HUES6 (cell line): ENCODE measurements at regions not wholly inside any gene's neighbourhood (a gene's known extent, or its start where the extent isn't known, plus 50 kb on each side); places are given as distances from the start of the nearest gene placed in this dataset.
"Not testable (repeated sequence)": the region's sequence is repeated elsewhere in the genome, so short reads cannot be mapped to it uniquely, and the experiment has no call there.

Experiments
- H3K27ac ChIP-seq: 2 replicates; pipeline ENCODE4 v1.7.0; 2013; ENCODE audit warnings: low read depth, mild to moderate bottlenecking, low read length, inconsistent platforms
- H3K27me3 ChIP-seq: 2 replicates; pipeline ENCODE4 v1.6.1; 2013; ENCODE audit warnings: low read length; ENCODE audit not compliant: control insufficient read depth, insufficient read depth
- H3K36me3 ChIP-seq: 2 replicates; pipeline ENCODE4 v1.6.1; 2013; ENCODE audit warnings: low read length; ENCODE audit not compliant: control insufficient read depth, insufficient read depth
- H3K4me1 ChIP-seq: 2 replicates; pipeline ENCODE4 v1.6.1; 2013; ENCODE audit warnings: low read length; ENCODE audit not compliant: control insufficient read depth, insufficient read depth
- H3K4me3 ChIP-seq: 2 replicates; pipeline ENCODE4 v1.5.1; 2013; ENCODE audit warnings: low read depth, low read length
- H3K9ac ChIP-seq: one replicate; pipeline ENCODE4 v1.6.1; 2013; ENCODE audit warnings: mild to moderate bottlenecking, low read length
- H3K9me3 ChIP-seq: 2 replicates; pipeline ENCODE4 v1.6.1; 2013; ENCODE audit warnings: low read depth, low read length; ENCODE audit not compliant: control insufficient read depth, insufficient read depth

- Histone ChIP-seq H3K4me1 (no peaks in the 10 kb centered on the region), H3K4me3 (no peak overlapping the region), H3K9me3 (no peaks in the 10 kb centered on the region), H3K36me3 (no peaks in the 10 kb centered on the region), H3K27me3 (no peaks in the 10 kb centered on the region), H3K9ac (no peak overlapping the region), H3K27ac (no peak overlapping the region)
Measured at GRCh38 chr2:56053679-56054078, 130.1 kb upstream of the EFEMP1 start.

DNA sequence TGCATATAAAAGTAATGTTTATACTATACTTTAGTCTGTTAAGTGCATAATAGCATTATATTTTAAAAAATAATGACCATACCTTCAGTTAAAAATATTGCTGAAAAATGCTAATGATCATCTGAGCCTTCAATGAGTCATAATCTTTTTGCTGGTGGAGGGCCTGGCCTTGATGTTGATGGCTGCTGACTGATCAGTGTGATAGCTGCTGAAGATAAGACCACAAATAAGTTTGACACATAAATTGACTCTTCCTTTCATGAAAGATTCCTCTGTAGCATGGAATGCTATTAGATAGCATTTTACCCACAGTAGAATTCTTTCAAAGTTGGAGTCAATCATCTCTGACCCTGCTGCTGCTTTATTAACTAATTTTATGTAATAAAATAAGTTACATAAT is 128.4 kb upstream of the CCDC85A start:
- no peaks in the 10 kb centered on the region for H3K36me3 ChIP-seq
- no peak overlapping the region for H3K9ac ChIP-seq
- no peak overlapping the region for H3K27ac ChIP-seq
- H3K4me1 ChIP-seq = no peaks in the 10 kb centered on the region
- no peaks in the 10 kb centered on the region for H3K27me3 ChIP-seq
- H3K4me3 ChIP-seq = no peak overlapping the region
- H3K9me3 ChIP-seq = no peaks in the 10 kb centered on the region

DNA sequence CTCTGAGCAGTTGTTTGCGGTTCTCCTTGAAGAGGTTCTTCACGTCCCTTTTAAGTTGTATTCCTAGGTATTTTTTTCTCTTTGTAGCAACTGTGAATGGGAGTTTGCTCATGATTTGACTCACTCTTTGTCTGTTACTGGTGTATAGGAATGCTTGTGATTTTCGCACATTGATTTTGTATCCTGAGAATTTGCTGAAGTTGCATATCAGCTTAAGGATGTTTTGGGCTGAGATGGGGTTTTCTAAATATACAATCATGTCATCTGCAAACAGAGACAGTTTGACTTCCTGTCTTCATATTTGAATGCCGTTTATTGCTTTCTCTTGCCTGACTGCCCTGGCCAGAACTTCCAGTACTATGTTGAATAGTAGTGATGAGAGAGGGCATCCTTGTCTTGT is 122.5 kb upstream of the CCDC85A start:
- not testable (repeated sequence) for H3K4me3 ChIP-seq, H3K27me3 ChIP-seq, H3K9me3 ChIP-seq, H3K9ac ChIP-seq, H3K36me3 ChIP-seq, H3K27ac ChIP-seq, H3K4me1 ChIP-seq

- no peak overlapping the region for H3K4me3 ChIP-seq
- H3K27me3 ChIP-seq = no peaks in the 10 kb centered on the region
- H3K9ac ChIP-seq = no peak overlapping the region
- no peaks in the 10 kb centered on the region for H3K36me3 ChIP-seq
- H3K27ac ChIP-seq = no peak overlapping the region
- H3K9me3 ChIP-seq = peaks cover 6% of the 10 kb centered on the region
- H3K4me1 ChIP-seq = no peaks in the 10 kb centered on the region
Measured at GRCh38 chr2:56068746-56069145, 115.0 kb upstream of the CCDC85A start.

DNA sequence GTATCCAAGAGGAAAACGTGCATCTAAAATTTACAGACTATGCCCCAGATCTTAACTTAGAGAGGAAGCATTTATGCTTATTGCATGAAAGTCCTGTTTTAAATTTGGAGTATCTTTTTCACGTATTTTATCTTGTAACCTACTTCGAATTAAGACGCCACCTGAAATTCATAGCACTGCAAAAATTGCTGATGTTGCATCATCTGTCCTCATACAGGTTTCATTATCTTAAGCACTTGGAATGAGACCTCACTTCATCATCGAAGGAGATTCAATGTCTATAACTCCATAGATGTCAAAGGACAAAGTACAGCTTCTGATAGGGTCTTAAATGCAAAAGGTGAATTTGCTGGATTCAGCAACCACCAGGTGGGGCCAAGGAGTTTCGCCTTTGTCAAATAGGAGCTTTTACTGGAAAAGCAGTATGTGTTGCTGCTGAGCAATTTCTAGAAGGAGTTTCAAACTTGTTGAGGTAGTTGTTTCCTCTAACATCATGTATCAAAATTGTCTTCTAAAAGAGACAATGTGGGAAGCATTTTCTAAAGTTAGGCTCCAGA is 106.4 kb upstream of the CCDC85A start:
- H3K27me3 ChIP-seq = peaks cover 7% of the 10 kb centered on the region; the same call in 1 of the 2 replicates
- H3K9ac ChIP-seq = no peak overlapping the region
- H3K4me3 ChIP-seq = no peak overlapping the region
- H3K4me1 ChIP-seq = no peaks in the 10 kb centered on the region
- no peak overlapping the region for H3K27ac ChIP-seq
- H3K9me3 ChIP-seq = no peaks in the 10 kb centered on the region
- H3K36me3 ChIP-seq = no peaks in the 10 kb centered on the region

DNA sequence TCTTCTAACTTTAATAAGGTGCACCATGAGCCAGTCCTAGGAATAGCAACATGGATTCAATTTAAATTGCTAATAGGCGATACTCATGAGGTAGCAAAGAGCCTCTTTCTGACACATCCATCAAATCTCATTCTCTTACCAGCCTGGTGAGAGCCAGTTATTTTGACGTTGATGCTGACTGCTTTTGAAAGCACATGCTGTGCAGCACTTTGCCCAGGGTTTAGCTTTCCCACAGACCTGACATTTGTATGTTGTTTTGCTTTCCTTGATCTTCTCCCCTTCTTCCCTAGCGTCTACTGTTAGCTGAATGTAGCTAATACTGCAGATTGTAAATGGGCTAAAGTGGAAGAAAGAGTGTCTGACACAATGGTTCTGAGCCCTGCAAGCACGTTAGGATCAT is 101.1 kb upstream of the CCDC85A start:
- no peaks in the 10 kb centered on the region for H3K9me3 ChIP-seq

GRCh38 chr2:56084111-56084901 is 99.5 kb upstream of the CCDC85A start:
- no peak overlapping the region for H3K9ac ChIP-seq
- no peaks in the 10 kb centered on the region for H3K36me3 ChIP-seq
- no peak overlapping the region for H3K4me3 ChIP-seq
- no peak overlapping the region for H3K27ac ChIP-seq
- no peaks in the 10 kb centered on the region for H3K9me3 ChIP-seq
- no peaks in the 10 kb centered on the region for H3K4me1 ChIP-seq
- no peaks in the 10 kb centered on the region for H3K27me3 ChIP-seq

More for the DNA sequence above, 101.1 kb upstream of the CCDC85A start:
- no peaks in the 10 kb centered on the region for H3K27me3 ChIP-seq
- H3K27ac ChIP-seq = no peak overlapping the region
- H3K36me3 ChIP-seq = no peaks in the 10 kb centered on the region
- H3K4me3 ChIP-seq = no peak overlapping the region
- H3K4me1 ChIP-seq = no peaks in the 10 kb centered on the region
- H3K9ac ChIP-seq = no peak overlapping the region

GRCh38 chr2:56086336-56086735 is 97.5 kb upstream of the CCDC85A start:
- Histone ChIP-seq H3K4me3 (no peak overlapping the region), H3K27ac (no peak overlapping the region), H3K9me3 (no peaks in the 10 kb centered on the region), H3K36me3 (no peaks in the 10 kb centered on the region), H3K27me3 (no peaks in the 10 kb centered on the region), H3K4me1 (no peaks in the 10 kb centered on the region), H3K9ac (no peak overlapping the region)

- H3K27me3 ChIP-seq = no peaks in the 10 kb centered on the region
- H3K4me3 ChIP-seq = no peak overlapping the region
- no peak overlapping the region for H3K27ac ChIP-seq
- H3K9ac ChIP-seq = no peak overlapping the region
- peaks cover 5% of the 10 kb centered on the region for H3K9me3 ChIP-seq
- no peaks in the 10 kb centered on the region for H3K4me1 ChIP-seq
- no peaks in the 10 kb centered on the region for H3K36me3 ChIP-seq
Measured at GRCh38 chr2:56088411-56088810, 95.4 kb upstream of the CCDC85A start.

DNA sequence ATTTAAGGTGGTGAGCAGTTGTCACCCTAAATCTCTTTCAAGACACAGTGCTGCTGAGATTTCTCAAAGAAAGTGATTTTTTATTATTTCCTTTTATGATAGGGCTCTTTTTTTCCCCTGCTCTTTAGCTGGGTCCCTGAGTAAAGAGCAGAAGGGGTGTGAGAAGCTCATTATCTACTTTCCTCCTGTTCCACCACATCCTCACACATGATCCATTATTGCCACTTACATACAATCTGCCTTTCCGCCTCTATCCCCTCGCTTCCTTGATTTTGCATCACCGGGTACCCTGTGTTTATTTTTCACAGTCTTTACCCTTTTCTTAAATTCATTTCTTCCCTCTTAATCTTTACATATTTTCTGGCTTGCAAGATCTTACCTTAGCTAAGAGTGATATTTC is 93.9 kb upstream of the CCDC85A start:
- no peak overlapping the region for H3K9ac ChIP-seq
- H3K36me3 ChIP-seq = no peaks in the 10 kb centered on the region
- no peaks in the 10 kb centered on the region for H3K27me3 ChIP-seq
- no peak overlapping the region for H3K4me3 ChIP-seq
- no peak overlapping the region for H3K27ac ChIP-seq
- peaks cover 5% of the 10 kb centered on the region for H3K9me3 ChIP-seq
- no peaks in the 10 kb centered on the region for H3K4me1 ChIP-seq

- no peaks in the 10 kb centered on the region for H3K9me3 ChIP-seq
- no peak overlapping the region for H3K27ac ChIP-seq
- no peak overlapping the region for H3K4me3 ChIP-seq
- no peaks in the 10 kb centered on the region for H3K36me3 ChIP-seq
- no peak overlapping the region for H3K9ac ChIP-seq
- H3K4me1 ChIP-seq = peaks cover 9% of the 10 kb centered on the region
- H3K27me3 ChIP-seq = no peaks in the 10 kb centered on the region
Measured at GRCh38 chr2:56099963-56100362, 83.8 kb upstream of the CCDC85A start.
